IMR-90 (cell line): ENCODE measurements at regions not wholly inside any gene's neighbourhood (a gene's known extent, or its start where the extent isn't known, plus 50 kb on each side); places are given as distances from the start of the nearest gene placed in this dataset.

ENCODE experiments used
- ATAC-seq: fragments of 200-7000 bp; cut with Tn5 transposase; 2 replicates; pipeline ENCODE4 v1.9.1; 2020; ENCODE audit warnings: low read depth, mild to moderate bottlenecking, moderate library complexity
- BruUV-seq: library from RNA; stranded (reverse); fragments of 400-500 nt; replicated peaks from 2 replicates; lab custom pipeline; 2021; lab: Mats Ljungman, UMichigan
- CTCF ChIA-PET: fragments of 300-600 bp; formaldehyde crosslinking; extraction: SDS; loops from one replicate; lab custom pipeline; 2021; ENCODE audit warnings: antibody characterized with exemption; lab: Yijun Ruan, JAX
- POLR2A ChIA-PET: fragments of 300-600 bp; sonication (Branson Sonifier 250); formaldehyde crosslinking; loops from one replicate; lab custom pipeline; 2022; ENCODE audit warnings: antibody characterized with exemption; ENCODE audit not compliant: unreplicated experiment; lab: Charles Lee
- DNase-seq: peaks from one replicate; pipeline ENCODE4 v3.0.0; 2013
- H2AFZ ChIP-seq: replicated peaks from 2 replicates; pipeline ENCODE3; 2013; ENCODE audit warnings: low read length, mild to moderate bottlenecking; ENCODE audit not compliant: poor library complexity
- H2AK5ac ChIP-seq: 2 replicates; pipeline ENCODE4 v1.6.1; 2013; ENCODE audit warnings: low read depth, low read length, inconsistent platforms
- H2AK9ac ChIP-seq: replicated peaks from 2 replicates; pipeline ENCODE3; 2013; ENCODE audit warnings: mild to moderate bottlenecking, low read depth, low read length, moderate library complexity; ENCODE audit not compliant: poor library complexity
- H2BK120ac ChIP-seq: 2 replicates; pipeline ENCODE4 v1.6.1; 2013; ENCODE audit warnings: low read depth, low read length, inconsistent platforms
- H2BK15ac ChIP-seq: 3 replicates; pipeline ENCODE4 v1.6.1; 2013; ENCODE audit warnings: low read depth, low read length, inconsistent platforms
- H2BK20ac ChIP-seq: 2 replicates; pipeline ENCODE4 v1.6.1; 2013; ENCODE audit warnings: low read depth, mild to moderate bottlenecking, inconsistent platforms, low read length, moderate library complexity
- H2BK5ac ChIP-seq: 2 replicates; pipeline ENCODE4 v1.6.1; 2013; ENCODE audit warnings: mild to moderate bottlenecking, low read depth, low read length, inconsistent platforms; ENCODE audit not compliant: poor library complexity, severe bottlenecking
- H3K14ac ChIP-seq: replicated peaks from 2 replicates; pipeline ENCODE4 v1.6.1; 2013; ENCODE audit warnings: low read depth, low read length, inconsistent platforms
- H3K18ac ChIP-seq: 2 replicates; pipeline ENCODE4 v1.6.1; 2013; ENCODE audit warnings: low read depth, low read length, control low read depth
- H3K23ac ChIP-seq: 2 replicates; pipeline ENCODE4 v1.6.1; 2013; ENCODE audit warnings: low read depth, low read length, inconsistent platforms
- H3K27ac ChIP-seq: 2 replicates; pipeline ENCODE4 v1.5.1; 2013; ENCODE audit warnings: mild to moderate bottlenecking, control low read depth, low read length; ENCODE audit not compliant: insufficient read depth
- H3K27me3 ChIP-seq: 2 replicates; pipeline ENCODE4 v1.6.1; 2013; ENCODE audit warnings: low read length; ENCODE audit not compliant: control insufficient read depth, insufficient read depth
- H3K36me3 ChIP-seq: 2 replicates; pipeline ENCODE4 v1.6.1; 2013; ENCODE audit warnings: low read length, mixed read lengths; ENCODE audit not compliant: control insufficient read depth, insufficient read depth
- H3K4ac ChIP-seq: 2 replicates; pipeline ENCODE4 v1.6.1; 2013; ENCODE audit warnings: low read depth, low read length, inconsistent platforms
- H3K4me1 ChIP-seq: 2 replicates; pipeline ENCODE4 v1.6.1; 2013; ENCODE audit warnings: low read length, mixed read lengths; ENCODE audit not compliant: control insufficient read depth, insufficient read depth
- H3K4me2 ChIP-seq: 2 replicates; pipeline ENCODE4 v1.6.1; 2013; ENCODE audit warnings: low read depth, mild to moderate bottlenecking, control low read depth, low read length, moderate library complexity
- H3K4me3 ChIP-seq: 2 replicates; pipeline ENCODE4 v1.5.1; 2013; ENCODE audit warnings: low read depth, mild to moderate bottlenecking, control low read depth, low read length, moderate library complexity; ENCODE audit not compliant: insufficient read depth
- H3K56ac ChIP-seq: 2 replicates; pipeline ENCODE4 v1.6.1; 2013; ENCODE audit warnings: low read length, inconsistent platforms; ENCODE audit not compliant: insufficient read depth; ENCODE audit errors: extremely low read depth
- H3K79me1 ChIP-seq, 2 experiments: 2 replicates each; pipeline ENCODE4 v1.6.1; 2013; ENCODE audit warnings: low read length in 2 of 2, inconsistent platforms in 1 of 2, low read depth in 1 of 2
- H3K9ac ChIP-seq: 2 replicates; pipeline ENCODE4 v1.6.1; 2013; ENCODE audit warnings: low read depth, low read length, control low read depth
- H3K9me1 ChIP-seq: 2 replicates; pipeline ENCODE4 v1.6.1; 2013; ENCODE audit warnings: low read length, inconsistent platforms; ENCODE audit not compliant: insufficient read depth
- H3K9me3 ChIP-seq: 2 replicates; pipeline ENCODE4 v1.6.1; 2013; ENCODE audit warnings: low read length; ENCODE audit not compliant: control insufficient read depth, insufficient read depth
- H4K20me1 ChIP-seq: 2 replicates; pipeline ENCODE4 v1.6.1; 2013; ENCODE audit warnings: low read length, inconsistent platforms; ENCODE audit not compliant: insufficient read depth
- H4K5ac ChIP-seq: 2 replicates; pipeline ENCODE4 v1.6.1; 2013; ENCODE audit warnings: mild to moderate bottlenecking, low read depth, low read length, control low read depth
- H4K8ac ChIP-seq, 2 experiments: 2 replicates each; pipeline ENCODE4 v1.6.1; 2013; ENCODE audit warnings: low read depth in 2 of 2, low read length in 2 of 2, control low read depth in 1 of 2, inconsistent platforms in 1 of 2
- H4K91ac ChIP-seq: 2 replicates; pipeline ENCODE4 v1.6.1; 2013; ENCODE audit warnings: low read depth, low read length, inconsistent platforms; ENCODE audit not compliant: insufficient read depth
- CEBPB ChIP-seq: IDR thresholded peaks from 2 replicates; pipeline ENCODE4 v1.6.1; 2012; ENCODE audit warnings: low read depth, low read length, improper control_type of control experiment
- MAFK ChIP-seq: IDR thresholded peaks from 2 replicates; pipeline ENCODE4 v1.6.1; 2012; ENCODE audit warnings: low read depth, low read length, improper control_type of control experiment
- MAZ ChIP-seq: IDR thresholded peaks from 2 replicates; pipeline ENCODE4 v1.6.1; 2012; ENCODE audit warnings: low read depth, mild to moderate bottlenecking, low read length, improper control_type of control experiment, moderate library complexity, borderline replicate concordance
- WGBS, 2 experiments: methylation state at CpG; one replicate each; pipeline versions ENCODE4 v1.1.5 to v1.1.7; 2013; ENCODE audit warnings: missing lambda C conversion rate in 2 of 2; ENCODE audit not compliant: insufficient read length in 1 of 2; ENCODE audit errors: extremely low coverage in 2 of 2; 5-methylcytosine and 5-hydroxymethylcytosine counted together
- dilution Hi-C: fragments of 300-500 bp; cut with HindIII; formaldehyde crosslinking; loops from one replicate; pipeline ENCODE4 v1.14.3; 2018; ENCODE audit warnings: low sequenced_read_pairs; ENCODE audit not compliant: unreplicated experiment
- in situ Hi-C: fragments of 300-500 bp; cut with MboI; formaldehyde crosslinking; loops from 3 replicates; pipeline ENCODE4 v1.14.3; 2019; ENCODE audit warnings: low sequenced_read_pairs, inconsistent platforms, mixed read lengths
- intact Hi-C: fragments of 100-400 bp; cut with micrococcal nuclease; formaldehyde crosslinking; loops from 2 replicates; pipeline ENCODE4 v1.10.0; 2022

DNA sequence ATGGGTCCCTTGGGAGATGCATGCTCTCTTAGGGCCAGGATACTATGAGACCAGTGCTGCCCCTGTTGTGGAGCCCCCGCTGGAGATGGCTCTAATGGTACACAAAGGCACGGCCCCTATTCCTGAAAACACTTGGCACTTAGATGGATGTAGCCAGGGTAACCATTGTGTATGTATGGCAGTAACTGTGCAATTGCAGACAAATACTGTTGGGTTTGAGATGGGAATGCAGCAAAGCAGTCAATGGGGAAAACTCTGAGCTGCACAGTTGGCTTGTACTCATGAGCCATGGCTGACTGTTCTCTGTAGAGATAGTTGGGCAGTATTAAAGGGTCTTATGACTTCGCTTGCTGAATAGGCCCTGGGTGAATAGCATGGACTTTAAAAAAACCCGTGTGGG lies 67.9 kb upstream of the NPAP1 start:
- Histone ChIP-seq H3K4me1 (no peaks in the 10 kb centered on the region), H3K4me3 (no peak overlapping the region), H3K36me3 (no peaks in the 10 kb centered on the region), H3K9ac (no peak overlapping the region), H2BK120ac (no peak overlapping the region), H2AK5ac (no peak overlapping the region), H3K14ac (no peak overlapping the region), H4K5ac (no peak overlapping the region), H2AK9ac (no peak overlapping the region), H3K18ac (no peak overlapping the region), H4K8ac (no peak overlapping the region), H3K9me1 (no peaks in the 10 kb centered on the region), H4K91ac (no peak overlapping the region), H2BK5ac (no peak overlapping the region), H3K4me2 (no peak overlapping the region), H3K79me1 (no peaks in the 10 kb centered on the region), H2BK20ac (no peak overlapping the region), H3K23ac (no peak overlapping the region), H2AFZ (no peak overlapping the region), H3K27ac (no peak overlapping the region), H2BK15ac (no peak overlapping the region), H4K20me1 (no peaks in the 10 kb centered on the region), H3K4ac (no peak overlapping the region), H3K27me3 (no peaks in the 10 kb centered on the region), H3K56ac (no peak overlapping the region), H3K9me3 (peaks cover 16% of the 10 kb centered on the region)
- TF ChIP-seq MAZ (no peak), CEBPB (no peak), MAFK (no peak)
- dilution Hi-C loops, result no loop called here
- in situ Hi-C loops, result no loop called here
- DNase-seq (no peak), ATAC-seq (no peak)
- POLR2A ChIA-PET, result no interaction called here
- whole genome bisulfite sequencing, 2 experiments, result no CpG with 5 or more reads among the region's 4 CpGs
- CTCF ChIA-PET, result no interaction called here
- intact Hi-C loops, result no loop called here
- no TSS peak for BruUV-seq
